HepG2 (cell line): ENCODE measurements at regions not wholly inside any gene's neighbourhood (a gene's known extent, or its start where the extent isn't known, plus 50 kb on each side); places are given as distances from the start of the nearest gene placed in this dataset.

Experiments used
- ATAC-seq: fragments of 200-7000 bp; cut with Tn5 transposase; 3 replicates; pipeline ENCODE4 v1.9.1; 2020; ENCODE audit warnings: mild to moderate bottlenecking, moderate library complexity
- BruUV-seq: library from RNA; stranded (reverse); fragments of 400-500 nt; replicated peaks from 2 replicates; lab custom pipeline; 2021; lab: Mats Ljungman, UMichigan
- CTCF ChIA-PET: fragments of 300-600 bp; formaldehyde crosslinking; extraction: SDS; loops from one replicate; lab custom pipeline; 2021; ENCODE audit warnings: low total read pairs, inconsistent platforms, low intra/inter-chr PET ratio; lab: Yijun Ruan, JAX
- POLR2A ChIA-PET: fragments of 350-600 bp; sonication (Branson Sonifier 250); formaldehyde crosslinking; loops from one replicate; lab custom pipeline; 2020; ENCODE audit warnings: antibody characterized with exemption, inconsistent platforms; lab: Yijun Ruan, JAX
- DNase-seq: peaks from one replicate; pipeline ENCODE4 v3.0.0-alpha.2; 2015; ENCODE audit warnings: low spot score
- FAIRE-seq: peaks from 3 replicates; lab custom pipeline; 2011; peaks lifted over from hg19 to GRCh38; lab: Jason Lieb, UNC
- H2AFZ ChIP-seq: one replicate; pipeline ENCODE4 v1.6.1; 2011; ENCODE audit warnings: low read length, inconsistent platforms
- H3K27ac ChIP-seq: fragments of 300-600 bp; 3 replicates; pipeline ENCODE4 v1.8.0; 2011; ENCODE audit warnings: mixed run types, mild to moderate bottlenecking, mixed read lengths, low read length, inconsistent platforms; ENCODE audit not compliant: insufficient read depth; ENCODE audit errors: extremely low read length
- H3K27me3 ChIP-seq, 2 experiments: fragments of 200-600 bp in 1 of 2; 2 replicates in 1 of 2; 3 replicates in 1 of 2; pipeline versions ENCODE4 v1.6.0 to v1.8.0; 2011; ENCODE audit warnings: low read length in 2 of 2, mild to moderate bottlenecking in 2 of 2, moderate library complexity in 2 of 2, inconsistent platforms in 1 of 2; ENCODE audit not compliant: insufficient read depth in 2 of 2, control insufficient read depth in 1 of 2
- H3K36me3 ChIP-seq, 2 experiments: fragments of 200-600 bp in 1 of 2; replicated peaks in 1 of 2; 2 replicates in 1 of 2; 3 replicates in 1 of 2; pipeline versions ENCODE4 v1.5.1 to v1.8.0; 2011; ENCODE audit warnings: low read length in 2 of 2, inconsistent platforms in 1 of 2; ENCODE audit not compliant: insufficient read depth in 2 of 2, control insufficient read depth in 1 of 2
- H3K4me1 ChIP-seq: 2 replicates; pipeline ENCODE4 v1.5.1; 2012; ENCODE audit warnings: low read length, inconsistent platforms; ENCODE audit not compliant: insufficient read depth
- H3K4me2 ChIP-seq: 2 replicates; pipeline ENCODE4 v1.6.0; 2011; ENCODE audit warnings: low read depth, low read length, inconsistent platforms
- H3K4me3 ChIP-seq, 3 experiments: fragments of 200-600 bp in 1 of 3; sonication (generic), shearing (Covaris generic) in 1 of 3; replicated peaks in 1 of 3; 2 replicates each; pipeline ENCODE4 v1.5.1; 2011 to 2016; ENCODE audit warnings: low read length in 3 of 3, inconsistent platforms in 2 of 3, low read depth in 2 of 3, mild to moderate bottlenecking in 2 of 3, control low read depth in 1 of 3, mixed read lengths in 1 of 3; ENCODE audit not compliant: insufficient read depth in 1 of 3
- H3K79me2 ChIP-seq: one replicate; pipeline ENCODE4 v1.6.1; 2011; ENCODE audit warnings: low read length, inconsistent platforms; ENCODE audit not compliant: insufficient read depth
- H3K9ac ChIP-seq: 2 replicates; pipeline ENCODE4 v1.6.0; 2011; ENCODE audit warnings: mild to moderate bottlenecking, low read depth, low read length, inconsistent platforms; ENCODE audit not compliant: insufficient read depth
- H3K9me3 ChIP-seq: 2 replicates; pipeline ENCODE4 v1.5.1; 2012; ENCODE audit warnings: mild to moderate bottlenecking, low read length
- H4K20me1 ChIP-seq: 2 replicates; pipeline ENCODE4 v1.6.0; 2011; ENCODE audit warnings: inconsistent platforms, mild to moderate bottlenecking, low read length, moderate library complexity; ENCODE audit not compliant: insufficient read depth
- CCAR2 ChIP-seq: fragments of 200-400 bp; formaldehyde crosslinking; optimal IDR thresholded peaks from 2 replicates; pipeline ENCODE3; 2018; ENCODE audit warnings: low read depth, mild to moderate bottlenecking, low read length, moderate library complexity
- DPF2 ChIP-seq: sonication (generic); formaldehyde crosslinking; IDR thresholded peaks from 2 replicates; pipeline ENCODE4 v1.4.0; 2020; ENCODE audit warnings: mild to moderate bottlenecking, low read depth, missing genetic modification reagents, borderline replicate concordance
- EED ChIP-seq: sonication (generic); formaldehyde crosslinking; IDR thresholded peaks from 2 replicates; pipeline ENCODE4 v1.5.0; 2020; ENCODE audit warnings: mild to moderate bottlenecking, missing genetic modification reagents
- ETV6 ChIP-seq: sonication (generic); formaldehyde crosslinking; conservative IDR thresholded peaks from 2 replicates; pipeline ENCODE4 v1.4.0; 2020; ENCODE audit warnings: missing genetic modification reagents
- GTF3A ChIP-seq: sonication (generic); formaldehyde crosslinking; conservative IDR thresholded peaks from 2 replicates; pipeline ENCODE4 v1.4.0; 2020; ENCODE audit warnings: mild to moderate bottlenecking, missing genetic modification reagents
- HES4 ChIP-seq: sonication (generic); formaldehyde crosslinking; IDR thresholded peaks from 2 replicates; pipeline ENCODE4 v1.9.0; 2021; ENCODE audit warnings: mild to moderate bottlenecking, missing genetic modification reagents, borderline replicate concordance
- HINFP ChIP-seq: sonication (generic); formaldehyde crosslinking; IDR thresholded peaks from 2 replicates; pipeline ENCODE4 v1.4.0; 2020; ENCODE audit warnings: low read depth, mild to moderate bottlenecking, missing genetic modification reagents
- SMAD1 ChIP-seq: sonication (generic); formaldehyde crosslinking; IDR thresholded peaks from 2 replicates; pipeline ENCODE4 v1.4.0; 2020; ENCODE audit warnings: missing genetic modification reagents, low read depth, mild to moderate bottlenecking, borderline replicate concordance
- SMAD3 ChIP-seq: sonication (generic); formaldehyde crosslinking; IDR thresholded peaks from 2 replicates; pipeline ENCODE4 v1.4.0; 2020; ENCODE audit warnings: missing genetic modification reagents
- SNRNP70 ChIP-seq: fragments of 200-400 bp; formaldehyde crosslinking; IDR thresholded peaks from 2 replicates; pipeline ENCODE4 v1.6.1; 2017; ENCODE audit warnings: mild to moderate bottlenecking, low read depth, low read length, moderate library complexity
- SOX13 ChIP-seq, 3 experiments: fragments of 450-650 bp in 1 of 3; sonication (generic) in 1 of 3; formaldehyde crosslinking in 1 of 3; IDR thresholded peaks in 2 of 3; conservative IDR thresholded peaks in 1 of 3; 2 replicates each; pipeline versions ENCODE4 v1.5.0 to v1.6.1; 2016 to 2020; ENCODE audit warnings: antibody characterized with exemption in 1 of 3, mild to moderate bottlenecking in 1 of 3, missing compliant biosample characterization in 1 of 3, missing genetic modification reagents in 1 of 3, moderate library complexity in 1 of 3
- TEAD2 ChIP-seq: sonication (generic); formaldehyde crosslinking; IDR thresholded peaks from 2 replicates; pipeline ENCODE4 v1.9.0; 2021; ENCODE audit warnings: missing genetic modification reagents
- ZNF160 ChIP-seq: sonication (generic); formaldehyde crosslinking; IDR thresholded peaks from 2 replicates; pipeline ENCODE4 v1.8.0; 2022; ENCODE audit warnings: mild to moderate bottlenecking, inconsistent platforms, missing genetic modification reagents
- ZNF317 ChIP-seq: sonication (generic); formaldehyde crosslinking; IDR thresholded peaks from 2 replicates; pipeline ENCODE4 v1.5.0; 2020; ENCODE audit warnings: mild to moderate bottlenecking, missing genetic modification reagents
- ZNF709 ChIP-seq: sonication (generic); formaldehyde crosslinking; IDR thresholded peaks from 2 replicates; pipeline ENCODE4 v1.5.0; 2020; ENCODE audit warnings: mild to moderate bottlenecking, missing genetic modification reagents
- WGBS: methylation state at CpG from one replicate; pipeline ENCODE4 v1.1.6; 2017; ENCODE audit warnings: low lambda C conversion rate; 5-methylcytosine and 5-hydroxymethylcytosine counted together
- in situ Hi-C: cut with HindIII; loops from 2 replicates; pipeline ENCODE4 v1.10.0; 2017; ENCODE audit warnings: low pct_unique_long_range_greater_than_20kb; ENCODE audit not compliant: extremely low pct_ligation_motif_present
- intact Hi-C: fragments of 100-400 bp; cut with micrococcal nuclease; formaldehyde crosslinking; loops from one replicate; pipeline ENCODE4 v1.10.0; 2022; ENCODE audit not compliant: unreplicated experiment

- no peaks in the 10 kb centered on the region for H3K9me3 ChIP-seq
- TF ChIP-seq SOX13 (IDR thresholded peaks at IDR 0.05) (no peak), SOX13 (CRISPR knock-in tag; conservative IDR thresholded peaks at IDR 0.05 in 1 of 2, IDR thresholded peaks at IDR 0.05 in 1 of 2) (no peak), CCAR2 (no peak), GTF3A (CRISPR knock-in tag) (no peak), SMAD3 (no peak), DPF2 (CRISPR knock-in tag) (no peak), SNRNP70 (no peak), TEAD2 (no peak), HINFP (CRISPR knock-in tag) (no peak), HES4 (CRISPR knock-in tag) (no peak), ZNF709 (no peak), ZNF317 (no peak), EED (no peak), ETV6 (no peak), SMAD1 (CRISPR knock-in tag) (no peak), ZNF160 (CRISPR knock-in tag) (no peak)
- no peaks in the 10 kb centered on the region for H4K20me1 ChIP-seq
- no peak overlapping the region for H3K27ac ChIP-seq
- intact Hi-C loops: no loop called here
- FAIRE-seq: no peak
- ChIA-PET CTCF (no interaction called here), POLR2A (no interaction called here)
- H3K4me3 ChIP-seq: no peak overlapping the region
- BruUV-seq: no TSS peak
- no peaks in the 10 kb centered on the region for H3K79me2 ChIP-seq
- DNase-seq: no peak
- peaks cover 18% of the 10 kb centered on the region for H3K4me1 ChIP-seq
- no peak overlapping the region for H3K4me2 ChIP-seq
- no peaks in the 10 kb centered on the region for H3K27me3 ChIP-seq
- in situ Hi-C loops: loop anchor here (10.0 to 25.0 kb wide), 2 partner anchors 153 to 284 kb away; no protein-coding TSS in a partner anchor
- 46% methylated on average over 6 of the region's 6 CpGs for WGBS
- no peaks in the 10 kb centered on the region for H3K36me3 ChIP-seq
- no peak for ATAC-seq
- H3K9ac ChIP-seq: no peak overlapping the region
- no peak overlapping the region for H2AFZ ChIP-seq
These were observed 81.1 kb upstream of the RAPGEF2 start for GRCh38 chr4:159021597-159022385.
